B cell (primary cell): ENCODE measurements at regions not wholly inside any gene's neighbourhood (a gene's known extent, or its start where the extent isn't known, plus 50 kb on each side); places are given as distances from the start of the nearest gene placed in this dataset.

ENCODE experiments used
- ATAC-seq: fragments of 200-7000 bp; cut with Tn5 transposase; one replicate; pipeline ENCODE4 v1.10.0; 2021; ENCODE audit warnings: low read depth, mild to moderate bottlenecking, moderate number of reproducible peaks, moderate library complexity
- CTCF ChIA-PET: fragments of 350-600 bp; sonication (Branson Sonifier 250); formaldehyde crosslinking; loops from one replicate; lab custom pipeline; 2021; ENCODE audit warnings: antibody characterized with exemption, inconsistent platforms; lab: Charles Lee
- POLR2A ChIA-PET: fragments of 350-600 bp; sonication (Branson Sonifier 250); formaldehyde crosslinking; loops from one replicate; lab custom pipeline; 2021; ENCODE audit warnings: antibody characterized with exemption; lab: Charles Lee
- DNase-seq: peaks from one replicate; pipeline ENCODE4 v3.0.0; 2013
- H2AFZ ChIP-seq: 2 replicates; pipeline ENCODE4 v1.6.1; 2012; ENCODE audit warnings: mild to moderate bottlenecking, low read depth, low read length; ENCODE audit not compliant: insufficient read depth, poor library complexity, severe bottlenecking
- H3K27ac ChIP-seq, 2 donors: 1 replicate in 1 of 2; 2 replicates in 1 of 2; pipeline ENCODE4 v1.5.1; 2012 to 2013; ENCODE audit warnings: low read length in 2 of 2, mild to moderate bottlenecking in 2 of 2, moderate library complexity in 1 of 2
- H3K27me3 ChIP-seq, 4 experiments: fragments of 200-600 bp in 1 of 4; sonication (generic) in 1 of 4; replicated peaks in 1 of 4; 1 replicate in 2 of 4; 2 replicates in 2 of 4; pipeline versions ENCODE4 v1.6.1 to v1.7.0; 2013 to 2016; ENCODE audit warnings: low read length in 3 of 4, mild to moderate bottlenecking in 2 of 4, mixed read lengths in 1 of 4, moderate library complexity in 1 of 4; ENCODE audit not compliant: insufficient read depth in 4 of 4, control insufficient read depth in 3 of 4; ENCODE audit errors: control extremely low read depth in 1 of 4
- H3K36me3 ChIP-seq, 2 experiments: replicated peaks in 1 of 2; 1 replicate in 1 of 2; 2 replicates in 1 of 2; pipeline versions ENCODE4 v1.6.1 to v1.7.1; 2013; ENCODE audit warnings: low read length in 1 of 2; ENCODE audit not compliant: insufficient read depth in 2 of 2, control insufficient read depth in 1 of 2; ENCODE audit errors: control extremely low read depth in 1 of 2, extremely low read depth in 1 of 2
- H3K4me1 ChIP-seq, 2 donors: fragments of 200-600 bp in 1 of 2; sonication (generic) in 1 of 2; 1 replicate in 1 of 2; 2 replicates in 1 of 2; pipeline versions ENCODE4 v1.5.1 to v1.6.1; 2013 to 2017; ENCODE audit warnings: low read length in 2 of 2; ENCODE audit not compliant: control insufficient read depth in 2 of 2, insufficient read depth in 2 of 2
- H3K4me2 ChIP-seq: replicated peaks from 2 replicates; pipeline ENCODE3; 2012; ENCODE audit warnings: mild to moderate bottlenecking, low read depth, low read length; ENCODE audit not compliant: poor library complexity, severe bottlenecking
- H3K4me3 ChIP-seq, 5 experiments: fragments of 200-600 bp in 1 of 5; sonication (generic) in 1 of 5; 1 replicate in 3 of 5; 2 replicates in 2 of 5; pipeline versions ENCODE4 v1.5.1 to v1.7.0; 2011 to 2016; ENCODE audit warnings: low read length in 4 of 5, mild to moderate bottlenecking in 4 of 5, low read depth in 2 of 5, control low read depth in 1 of 5, moderate library complexity in 1 of 5; ENCODE audit not compliant: insufficient read depth in 1 of 5; ENCODE audit errors: control extremely low read depth in 1 of 5, extremely low read depth in 1 of 5
- H3K79me2 ChIP-seq: fragments of 200-600 bp; sonication (generic); one replicate; pipeline ENCODE4 v1.6.0; 2016; ENCODE audit warnings: low read length; ENCODE audit not compliant: control insufficient read depth, insufficient read depth
- H3K9ac ChIP-seq: fragments of 200-600 bp; sonication (generic); 2 replicates; pipeline ENCODE4 v1.6.1; 2017; ENCODE audit warnings: mild to moderate bottlenecking, low read length, moderate library complexity
- H3K9me3 ChIP-seq, 3 donors: one replicate each; pipeline versions ENCODE4 v1.6.1 to v1.7.1; 2013; ENCODE audit warnings: low read length in 2 of 3; ENCODE audit not compliant: control insufficient read depth in 2 of 3, insufficient read depth in 1 of 3; ENCODE audit errors: control extremely low read depth in 1 of 3
- H4K20me1 ChIP-seq: 2 replicates; pipeline ENCODE4 v1.6.0; 2012; ENCODE audit warnings: mild to moderate bottlenecking, low read length; ENCODE audit not compliant: insufficient read depth, control insufficient read depth, poor library complexity, severe bottlenecking
- H3K27ac Mint-ChIP-seq: one replicate; pipeline ENCODE4 v1.8.0; 2021; ENCODE audit warnings: mixed read lengths
- H3K27me3 Mint-ChIP-seq: one replicate; pipeline ENCODE4 v1.8.0; 2021; ENCODE audit warnings: mixed read lengths
- H3K4me1 Mint-ChIP-seq: one replicate; pipeline ENCODE4 v1.8.0; 2021; ENCODE audit warnings: mixed read lengths
- H3K4me3 Mint-ChIP-seq: one replicate; pipeline ENCODE4 v1.8.0; 2021; ENCODE audit warnings: mixed read lengths
- H3K9me3 Mint-ChIP-seq: one replicate; pipeline ENCODE4 v1.8.0; 2022; ENCODE audit warnings: mixed read lengths; ENCODE audit not compliant: insufficient read depth
- CTCF ChIP-seq: fragments of 200-600 bp; IDR thresholded peaks from one replicate; pipeline ENCODE4 v1.8.0; 2022; ENCODE audit warnings: antibody characterized with exemption, mild to moderate bottlenecking
- EZH2 ChIP-seq: IDR thresholded peaks from 2 replicates; pipeline ENCODE4 v1.6.1; 2012; ENCODE audit warnings: borderline replicate concordance, low read depth, mild to moderate bottlenecking, moderate library complexity, low read length; ENCODE audit not compliant: insufficient read depth, poor library complexity, severe bottlenecking
- WGBS: methylation state at CpG from one replicate; pipeline ENCODE4 v1.1.5; 2013; ENCODE audit warnings: missing lambda C conversion rate; ENCODE audit not compliant: insufficient coverage; 5-methylcytosine and 5-hydroxymethylcytosine counted together
- intact Hi-C: fragments of 100-400 bp; cut with micrococcal nuclease; formaldehyde crosslinking; loops from one replicate; pipeline ENCODE4 v1.10.0; 2022

DNA sequence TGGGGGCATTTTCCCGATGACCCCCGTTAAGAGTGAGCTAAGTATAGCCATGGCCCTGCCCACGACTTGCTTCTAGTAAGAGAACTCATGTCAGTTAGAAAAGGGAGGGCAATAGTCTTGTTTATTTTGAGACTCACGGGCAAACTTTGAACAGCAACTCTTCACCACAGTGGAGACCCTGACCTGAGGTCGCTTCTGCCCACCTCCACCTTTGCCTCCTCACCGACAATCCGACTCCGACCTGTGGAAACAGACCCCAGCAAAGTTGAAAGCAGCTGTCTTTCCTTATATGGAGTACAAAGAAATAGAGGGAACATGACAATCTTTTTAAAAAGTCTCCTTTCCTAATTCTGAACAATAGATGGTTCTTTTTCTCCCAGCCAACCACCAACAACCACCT, 155.0 kb upstream of the GCFC2 start:
- Mint-ChIP-seq H3K27me3 (no peaks in the 10 kb centered on the region), H3K27ac (no peak overlapping the region), H3K4me1 (no peaks in the 10 kb centered on the region), H3K9me3 (no peaks in the 10 kb centered on the region), H3K4me3 (no peak overlapping the region)
- Histone ChIP-seq H4K20me1 (no peaks in the 10 kb centered on the region), H2AFZ (no peak overlapping the region), H3K4me3 (no peak overlapping the region), H3K36me3 (no peaks in the 10 kb centered on the region), H3K4me1 (no peaks in the 10 kb centered on the region), H3K4me2 (no peak overlapping the region), H3K9me3 (no peaks in the 10 kb centered on the region), H3K9ac (no peak overlapping the region), H3K27me3 (no peaks in the 10 kb centered on the region), H3K27ac (no peak overlapping the region), H3K79me2 (no peaks in the 10 kb centered on the region)
- 82% methylated on average over 2 of the region's 8 CpGs for WGBS
- no peak for DNase-seq
- intact Hi-C loops = no loop called here
- POLR2A ChIA-PET = no interaction called here
- TF ChIP-seq CTCF (no peak), EZH2 (no peak)
- CTCF ChIA-PET = no interaction called here
- no peak for ATAC-seq

GRCh38 chr2:75865083-75865482, 154.4 kb upstream of the GCFC2 start:
- H3K4me2 ChIP-seq = no peak overlapping the region
- no peak for TF ChIP-seq EZH2
- no peak for TF ChIP-seq CTCF
- no peak overlapping the region for H3K27ac ChIP-seq
- H4K20me1 ChIP-seq = no peaks in the 10 kb centered on the region
- H3K79me2 ChIP-seq = no peaks in the 10 kb centered on the region
- H3K4me1 ChIP-seq = no peaks in the 10 kb centered on the region
- H3K9me3 ChIP-seq = no peaks in the 10 kb centered on the region
- ChIA-PET CTCF (no interaction called here), POLR2A (no interaction called here)
- Mint-ChIP-seq H3K27me3 (no peaks in the 10 kb centered on the region), H3K4me3 (no peak overlapping the region), H3K9me3 (no peaks in the 10 kb centered on the region), H3K4me1 (no peaks in the 10 kb centered on the region), H3K27ac (no peak overlapping the region)
- no peak overlapping the region for H3K4me3 ChIP-seq
- H3K9ac ChIP-seq = no peak overlapping the region
- H2AFZ ChIP-seq = no peak overlapping the region
- ATAC-seq (no peak), DNase-seq (no peak)
- no peaks in the 10 kb centered on the region for H3K27me3 ChIP-seq
- H3K36me3 ChIP-seq = no peaks in the 10 kb centered on the region
- intact Hi-C loops = no loop called here
- WGBS = no CpG with 5 or more reads among the region's 2 CpGs
